Psoas muscle (tissue), 7 donors: ENCODE measurements at regions not wholly inside any gene's neighbourhood (a gene's known extent, or its start where the extent isn't known, plus 50 kb on each side); places are given as distances from the start of the nearest gene placed in this dataset.

Experiments used
- ATAC-seq, 4 donors: fragments of 200-7000 bp; cut with Tn5 transposase; one replicate each; pipeline ENCODE4 v1.9.1; 2020; ENCODE audit warnings: moderate library complexity in 3 of 4, mild to moderate bottlenecking in 2 of 4
- DNase-seq, 2 donors: peaks; one replicate each; pipeline ENCODE4 v3.0.0-alpha.2; 2020
- H3K27ac ChIP-seq: fragments of 200-600 bp; one replicate; pipeline ENCODE4 v1.8.0; 2022
- H3K27me3 ChIP-seq, 3 donors: fragments of 200-600 bp in 1 of 3; one replicate each; pipeline versions ENCODE4 v1.6.1 to v1.8.0; 2013 to 2022; ENCODE audit warnings: low read length in 2 of 3, mild to moderate bottlenecking in 2 of 3, moderate library complexity in 1 of 3; ENCODE audit not compliant: insufficient read depth in 3 of 3
- H3K36me3 ChIP-seq, 2 donors: fragments of 200-600 bp in 1 of 2; one replicate each; pipeline versions ENCODE4 v1.6.1 to v1.8.0; 2013 to 2022; ENCODE audit warnings: low read depth in 1 of 2, mild to moderate bottlenecking in 1 of 2, moderate library complexity in 1 of 2; ENCODE audit not compliant: insufficient read depth in 1 of 2
- H3K4me1 ChIP-seq: fragments of 200-600 bp; one replicate; pipeline ENCODE4 v1.8.0; 2022
- H3K4me3 ChIP-seq: fragments of 200-600 bp; one replicate; pipeline ENCODE4 v1.8.0; 2022; ENCODE audit warnings: mild to moderate bottlenecking
- H3K9me3 ChIP-seq: fragments of 200-600 bp; one replicate; pipeline ENCODE4 v1.8.0; 2022
- WGBS, 3 donors: extraction: QIAGEN DNeasy Blood & Tissue Kit; methylation state at CpG; one replicate each; pipeline versions ENCODE4 v1.1.6 to v1.1.7; 2013; 5-methylcytosine and 5-hydroxymethylcytosine counted together
- intact Hi-C, 2 donors: fragments of 100-400 bp; cut with DNase I; formaldehyde crosslinking; loops; one replicate each; pipeline versions ENCODE4 v1.11.0 to v1.14.2; 2022
- TF ChIP-seq, protein P1 (sequence below): fragments of 200-600 bp; IDR thresholded peaks from one replicate; pipeline ENCODE4 v1.8.0; 2022; ENCODE audit warnings: antibody characterized with exemption
- donor health status: healthy with polysubstance abuse.
- donor health status: DM: no; HTN: no; CAD: no; lungs with moderate emphysema.
- donor health status: Bipolar disorder and iron deficiency.
- donor health status: healthy.
- donor health status: DM: yes; HTN: yes; CAD: no.
- donor health status: DM: no; HTN: no; CAD: no.
- donor health status: DM: yes; HTN: yes; CAD: no.

DNA sequence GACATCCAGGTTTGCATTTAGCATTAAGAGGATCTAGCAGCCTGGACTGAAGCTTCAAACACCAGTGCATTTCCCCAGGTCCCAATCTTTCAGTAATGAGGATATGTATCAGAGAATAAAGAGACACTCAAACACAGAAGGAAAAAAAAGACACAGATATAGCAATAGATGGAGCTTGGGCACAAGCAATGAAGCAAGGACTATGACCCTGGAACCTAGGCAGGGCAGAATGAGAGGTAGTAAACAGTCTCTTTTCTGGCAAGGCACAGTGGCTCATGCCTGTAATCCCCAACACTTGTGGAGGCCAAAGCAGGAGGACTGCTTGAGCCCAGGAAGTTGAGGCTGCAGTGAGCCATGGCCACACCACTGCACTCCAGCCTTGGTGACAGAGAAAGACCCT lies 80.7 kb upstream of the HNRNPA3 start:
- H3K9me3 ChIP-seq: no peaks in the 10 kb centered on the region
- intact Hi-C loops: no loop called here
- H3K36me3 ChIP-seq: no peaks in the 10 kb centered on the region
- H3K4me3 ChIP-seq: no peak overlapping the region
- no peak overlapping the region for H3K27ac ChIP-seq
- ATAC-seq (no peak), DNase-seq (no peak)
- TF ChIP-seq, protein P1, sequence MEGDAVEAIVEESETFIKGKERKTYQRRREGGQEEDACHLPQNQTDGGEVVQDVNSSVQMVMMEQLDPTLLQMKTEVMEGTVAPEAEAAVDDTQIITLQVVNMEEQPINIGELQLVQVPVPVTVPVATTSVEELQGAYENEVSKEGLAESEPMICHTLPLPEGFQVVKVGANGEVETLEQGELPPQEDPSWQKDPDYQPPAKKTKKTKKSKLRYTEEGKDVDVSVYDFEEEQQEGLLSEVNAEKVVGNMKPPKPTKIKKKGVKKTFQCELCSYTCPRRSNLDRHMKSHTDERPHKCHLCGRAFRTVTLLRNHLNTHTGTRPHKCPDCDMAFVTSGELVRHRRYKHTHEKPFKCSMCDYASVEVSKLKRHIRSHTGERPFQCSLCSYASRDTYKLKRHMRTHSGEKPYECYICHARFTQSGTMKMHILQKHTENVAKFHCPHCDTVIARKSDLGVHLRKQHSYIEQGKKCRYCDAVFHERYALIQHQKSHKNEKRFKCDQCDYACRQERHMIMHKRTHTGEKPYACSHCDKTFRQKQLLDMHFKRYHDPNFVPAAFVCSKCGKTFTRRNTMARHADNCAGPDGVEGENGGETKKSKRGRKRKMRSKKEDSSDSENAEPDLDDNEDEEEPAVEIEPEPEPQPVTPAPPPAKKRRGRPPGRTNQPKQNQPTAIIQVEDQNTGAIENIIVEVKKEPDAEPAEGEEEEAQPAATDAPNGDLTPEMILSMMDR: no peak
- no peaks in the 10 kb centered on the region for H3K27me3 ChIP-seq
- H3K4me1 ChIP-seq: no peaks in the 10 kb centered on the region

DNA sequence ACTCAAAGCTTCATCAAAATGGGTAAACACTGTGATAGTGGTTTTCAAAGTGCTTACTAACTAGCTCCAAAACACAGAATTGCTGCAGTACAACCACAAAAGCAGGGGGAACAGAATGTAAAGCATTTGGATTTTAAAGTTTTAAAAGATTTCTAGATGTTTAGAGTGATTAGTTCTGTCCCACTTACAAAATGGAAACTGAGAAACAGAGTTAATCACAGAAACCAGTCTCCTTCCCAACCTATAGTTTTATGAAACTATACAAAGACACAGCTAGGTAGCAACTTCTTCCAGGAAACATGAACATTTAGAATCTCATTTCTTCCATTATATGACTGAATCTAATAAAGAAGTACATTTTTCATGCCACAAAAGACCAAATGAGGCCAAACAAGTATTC lies 73.8 kb upstream of the HNRNPA3 start:
- intact Hi-C loops: no loop called here

DNA sequence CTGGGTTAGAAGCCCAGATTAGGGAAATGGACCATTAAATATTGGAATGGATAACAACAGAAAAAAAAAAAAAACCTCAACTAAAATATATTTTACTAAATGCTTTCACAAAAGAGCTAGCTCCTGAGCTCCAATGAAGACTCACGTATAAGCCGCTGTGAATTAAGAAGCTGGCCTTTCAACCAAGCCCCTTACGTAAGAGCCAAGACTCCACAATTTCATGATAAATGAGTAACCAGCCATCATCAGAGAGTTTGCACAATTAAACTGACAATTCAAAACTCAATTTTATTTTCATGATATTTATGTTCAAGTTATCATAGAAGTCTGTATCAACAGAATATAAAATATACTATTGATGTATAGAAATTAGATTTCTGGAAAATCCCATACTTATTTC lies 70.7 kb upstream of the HNRNPA3 start:
- DNase-seq (no peak), ATAC-seq (no peak)
- TF ChIP-seq, protein P1: no peak
- intact Hi-C loops: no loop called here
- Histone ChIP-seq H3K4me1 (no peaks in the 10 kb centered on the region), H3K27ac (no peak overlapping the region), H3K36me3 (no peaks in the 10 kb centered on the region), H3K4me3 (no peak overlapping the region), H3K9me3 (no peaks in the 10 kb centered on the region), H3K27me3 (no peaks in the 10 kb centered on the region)
- 89 to 94% (median 93%) methylated on average over 3 of the region's 3 CpGs for WGBS, 3 donors

More for the DNA sequence above, 73.8 kb upstream of the HNRNPA3 start:
- ATAC-seq (no peak), DNase-seq (no peak)
- H3K27ac ChIP-seq: no peak overlapping the region
- no peak overlapping the region for H3K4me3 ChIP-seq
- H3K27me3 ChIP-seq: no peaks in the 10 kb centered on the region
- no peaks in the 10 kb centered on the region for H3K9me3 ChIP-seq
- no peaks in the 10 kb centered on the region for H3K36me3 ChIP-seq
- TF ChIP-seq, protein P1: no peak
- no peaks in the 10 kb centered on the region for H3K4me1 ChIP-seq

DNA sequence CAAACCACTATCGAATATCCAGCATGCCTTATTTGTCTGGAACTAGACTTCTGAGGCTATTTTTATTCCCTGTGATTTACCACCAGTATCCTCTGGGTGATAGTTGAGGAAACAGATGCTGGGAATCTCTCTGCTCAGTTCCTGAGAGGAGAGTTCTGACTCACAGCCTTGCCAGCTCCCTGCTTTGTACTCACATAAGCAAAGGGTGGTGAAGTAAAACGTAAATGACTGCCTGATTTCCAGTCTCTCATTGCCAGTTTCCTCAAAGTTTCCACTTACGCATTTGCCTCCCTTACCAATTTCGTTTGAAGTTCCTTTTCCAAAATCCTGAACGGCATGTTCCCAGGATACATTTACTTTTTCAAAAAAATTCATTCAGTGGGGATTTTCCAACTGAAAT lies 69.2 kb upstream of the HNRNPA3 start:
- 18 to 20% (median 18%) methylated on average over 5 of the region's 5 CpGs for WGBS, 3 donors
- intact Hi-C loops: no loop called here
- Histone ChIP-seq H3K4me3 (no peak overlapping the region), H3K27ac (no peak overlapping the region), H3K27me3 (no peaks in the 10 kb centered on the region), H3K36me3 (no peaks in the 10 kb centered on the region), H3K4me1 (peaks cover 3% of the 10 kb centered on the region), H3K9me3 (no peaks in the 10 kb centered on the region)
- no peak for DNase-seq
- TF ChIP-seq, protein P1: no peak
- ATAC-seq: peak in 1 of 4 donors; percentile 67

DNA sequence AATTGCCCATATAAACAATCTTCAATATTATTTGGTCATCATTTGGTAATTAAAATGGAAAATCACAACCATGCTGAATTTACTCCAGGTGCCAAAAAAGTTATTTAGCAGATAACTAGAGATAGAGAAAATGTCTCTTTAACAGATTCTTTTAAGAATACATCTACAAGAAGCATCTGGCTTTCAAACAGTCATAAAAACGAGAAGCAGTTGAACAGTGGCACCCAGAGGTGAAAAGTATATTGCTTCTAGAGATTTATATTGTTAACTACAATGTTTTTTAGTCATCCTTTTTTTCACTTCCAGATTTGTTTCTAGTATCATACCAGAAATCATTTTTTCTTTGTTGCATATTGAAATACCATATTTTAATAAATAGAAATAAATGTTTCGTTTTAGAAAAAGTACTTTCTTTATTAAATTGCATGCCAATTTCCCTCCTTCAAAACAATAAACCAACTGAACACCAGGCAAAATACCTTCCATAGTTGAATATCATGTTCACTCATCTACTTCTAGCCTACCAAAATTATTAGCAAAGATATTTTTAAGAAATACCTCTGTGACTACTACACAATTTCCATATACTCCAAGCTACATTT lies 65.4 kb upstream of the HNRNPA3 start:
- H3K27me3 ChIP-seq: no peaks in the 10 kb centered on the region
- H3K4me3 ChIP-seq: no peak overlapping the region
- 6% methylated on average over 2 of the region's 2 CpGs for WGBS, 3 donors
- no peaks in the 10 kb centered on the region for H3K36me3 ChIP-seq
- intact Hi-C loops: loop anchor here (5.0 kb wide), 2 partner anchors 1020 to 1025 kb away; partner anchors contain the start of genes HOXD8 (in 1 of the 2) and HOXD9 (in 1 of the 2)
- TF ChIP-seq, protein P1: peak; percentile 57
- peaks cover 4% of the 10 kb centered on the region for H3K4me1 ChIP-seq
- H3K27ac ChIP-seq: no peak overlapping the region
- no peak for DNase-seq
- no peaks in the 10 kb centered on the region for H3K9me3 ChIP-seq
- ATAC-seq: peak in 2 of 4 donors; percentile 65 to 79
